HFF-Myc (cell line): ENCODE measurements at regions not wholly inside any gene's neighbourhood (a gene's known extent, or its start where the extent isn't known, plus 50 kb on each side); places are given as distances from the start of the nearest gene placed in this dataset.

Experiments
- DNase-seq: peaks from one replicate; pipeline ENCODE4 v3.0.0-alpha.2; 2011; ENCODE audit warnings: low read depth; ENCODE audit errors: extremely low read depth
- H3K4me3 ChIP-seq: replicated peaks from 2 replicates; pipeline ENCODE4 v1.5.1; 2011; ENCODE audit warnings: low read depth, mild to moderate bottlenecking, control low read depth, low read length
- TF ChIP-seq, protein P1 (sequence below): IDR thresholded peaks from 2 replicates; pipeline ENCODE4 v1.5.1; 2012; ENCODE audit warnings: mild to moderate bottlenecking, low read depth, low read length, control low read depth; ENCODE audit errors: missing control alignments

DNA sequence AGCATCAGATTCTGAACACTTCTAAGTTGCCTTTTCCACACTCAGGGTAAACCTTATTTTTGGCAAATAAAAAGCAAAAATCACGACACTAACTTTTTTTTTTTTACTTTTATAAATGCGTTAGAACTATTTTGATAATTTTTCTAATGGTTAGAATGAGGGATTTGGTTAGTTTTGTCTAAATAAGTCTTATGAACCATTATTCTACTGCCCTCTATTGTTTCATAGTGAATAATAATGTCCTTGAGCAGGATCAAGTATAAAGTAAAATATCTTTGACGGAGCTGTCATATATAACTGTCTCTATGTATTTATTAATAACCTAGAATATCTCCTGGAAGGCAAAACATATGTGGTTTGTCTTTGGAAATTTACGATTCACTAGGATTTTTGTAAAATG, 631.8 kb downstream of the GABRG2 start:
- DNase-seq: no peak
- TF ChIP-seq, protein P1, sequence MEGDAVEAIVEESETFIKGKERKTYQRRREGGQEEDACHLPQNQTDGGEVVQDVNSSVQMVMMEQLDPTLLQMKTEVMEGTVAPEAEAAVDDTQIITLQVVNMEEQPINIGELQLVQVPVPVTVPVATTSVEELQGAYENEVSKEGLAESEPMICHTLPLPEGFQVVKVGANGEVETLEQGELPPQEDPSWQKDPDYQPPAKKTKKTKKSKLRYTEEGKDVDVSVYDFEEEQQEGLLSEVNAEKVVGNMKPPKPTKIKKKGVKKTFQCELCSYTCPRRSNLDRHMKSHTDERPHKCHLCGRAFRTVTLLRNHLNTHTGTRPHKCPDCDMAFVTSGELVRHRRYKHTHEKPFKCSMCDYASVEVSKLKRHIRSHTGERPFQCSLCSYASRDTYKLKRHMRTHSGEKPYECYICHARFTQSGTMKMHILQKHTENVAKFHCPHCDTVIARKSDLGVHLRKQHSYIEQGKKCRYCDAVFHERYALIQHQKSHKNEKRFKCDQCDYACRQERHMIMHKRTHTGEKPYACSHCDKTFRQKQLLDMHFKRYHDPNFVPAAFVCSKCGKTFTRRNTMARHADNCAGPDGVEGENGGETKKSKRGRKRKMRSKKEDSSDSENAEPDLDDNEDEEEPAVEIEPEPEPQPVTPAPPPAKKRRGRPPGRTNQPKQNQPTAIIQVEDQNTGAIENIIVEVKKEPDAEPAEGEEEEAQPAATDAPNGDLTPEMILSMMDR: no peak
- H3K4me3 ChIP-seq: no peak overlapping the region

GRCh38 chr5:162703914-162704313, 636.3 kb downstream of the GABRG2 start:
- no peak for DNase-seq
- TF ChIP-seq, protein P1: no peak
- no peak overlapping the region for H3K4me3 ChIP-seq

- no peak for DNase-seq
- TF ChIP-seq, protein P1: no peak
- no peak overlapping the region for H3K4me3 ChIP-seq
These were observed 643.7 kb downstream of the GABRG2 start for GRCh38 chr5:162711244-162711643.

- H3K4me3 ChIP-seq: no peak overlapping the region
- no peak for DNase-seq
- TF ChIP-seq, protein P1: no peak
These were observed 652.1 kb downstream of the GABRG2 start for GRCh38 chr5:162719720-162720119.

DNA sequence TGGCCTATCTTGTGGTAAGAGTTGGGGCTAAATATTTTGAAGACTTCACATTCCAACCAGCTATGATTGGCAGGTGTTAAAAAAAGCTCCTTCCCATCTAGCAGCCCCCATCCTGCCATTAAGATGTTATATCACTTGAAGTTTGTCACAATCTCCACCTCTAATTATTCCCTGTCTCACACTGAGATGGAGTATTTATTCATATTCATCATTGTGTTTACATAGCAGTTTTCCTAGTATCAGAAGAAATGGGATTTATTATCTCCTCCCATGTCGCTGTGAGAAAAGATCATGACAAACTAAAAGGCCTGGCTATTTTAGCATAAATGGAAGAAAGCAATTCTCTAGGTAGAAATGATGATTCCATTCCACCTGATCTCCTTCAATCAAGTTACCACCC, 653.6 kb downstream of the GABRG2 start:
- TF ChIP-seq, protein P1: no peak
- no peak overlapping the region for H3K4me3 ChIP-seq
- DNase-seq: no peak

DNA sequence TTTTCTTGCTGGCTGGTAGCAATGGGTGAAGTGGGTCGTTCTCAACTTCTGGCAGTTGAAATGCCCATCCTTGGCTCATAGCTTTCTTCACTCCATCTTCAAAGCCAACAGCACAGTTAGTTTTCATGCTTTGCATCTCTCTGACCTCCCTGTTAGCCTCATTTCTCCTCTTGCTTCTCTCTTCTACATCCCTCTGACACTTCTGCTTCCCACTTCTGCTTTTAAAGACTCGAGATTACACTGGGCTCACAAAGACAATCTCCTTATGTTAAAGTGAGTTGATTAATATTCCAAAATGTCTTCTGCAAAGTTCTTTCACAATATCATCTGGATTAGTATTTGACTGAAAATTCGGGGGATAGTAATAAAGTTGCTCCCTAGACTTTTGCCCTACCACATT, 684.8 kb upstream of the CCNG1 start:
- no peak overlapping the region for H3K4me3 ChIP-seq
- DNase-seq: no peak
- TF ChIP-seq, protein P1: no peak

- DNase-seq: no peak
- TF ChIP-seq, protein P1: no peak
- no peak overlapping the region for H3K4me3 ChIP-seq
These were observed 675.3 kb upstream of the CCNG1 start for GRCh38 chr5:162762119-162762518.
